ENCODE measurements at regions not wholly inside any gene's neighbourhood (a gene's known extent, or its start where the extent isn't known, plus 50 kb on each side); places are given as distances from the start of the nearest gene placed in this dataset.
"Not testable (repeated sequence)": the region's sequence is repeated elsewhere in the genome, so short reads cannot be mapped to it uniquely, and the experiment has no call there.

DNA sequence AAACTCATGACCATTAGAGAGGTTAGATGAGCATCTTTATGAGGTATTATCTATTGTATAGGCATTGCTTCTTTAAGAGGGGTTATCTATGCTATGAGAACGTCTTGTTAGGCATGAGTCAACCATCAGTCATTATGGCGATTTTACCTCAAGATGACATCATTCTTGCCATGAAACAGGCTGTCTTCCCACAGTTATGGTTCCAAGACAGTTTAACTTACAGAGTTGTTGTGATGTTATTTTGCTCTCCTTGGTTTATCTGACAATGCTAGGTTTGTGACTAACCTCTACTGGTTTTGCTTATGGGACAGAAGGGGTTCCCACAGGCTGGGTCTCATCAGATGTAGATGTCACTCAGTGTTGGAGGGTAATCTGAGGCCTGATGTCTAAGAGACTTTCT lies 1864.7 kb upstream of the ACO1 start:
- FAIRE-seq, result no peak
- DNase-seq (ENCODE audit: insufficient read length, low spot score), result no peak
- TF ChIP-seq, protein P1, sequence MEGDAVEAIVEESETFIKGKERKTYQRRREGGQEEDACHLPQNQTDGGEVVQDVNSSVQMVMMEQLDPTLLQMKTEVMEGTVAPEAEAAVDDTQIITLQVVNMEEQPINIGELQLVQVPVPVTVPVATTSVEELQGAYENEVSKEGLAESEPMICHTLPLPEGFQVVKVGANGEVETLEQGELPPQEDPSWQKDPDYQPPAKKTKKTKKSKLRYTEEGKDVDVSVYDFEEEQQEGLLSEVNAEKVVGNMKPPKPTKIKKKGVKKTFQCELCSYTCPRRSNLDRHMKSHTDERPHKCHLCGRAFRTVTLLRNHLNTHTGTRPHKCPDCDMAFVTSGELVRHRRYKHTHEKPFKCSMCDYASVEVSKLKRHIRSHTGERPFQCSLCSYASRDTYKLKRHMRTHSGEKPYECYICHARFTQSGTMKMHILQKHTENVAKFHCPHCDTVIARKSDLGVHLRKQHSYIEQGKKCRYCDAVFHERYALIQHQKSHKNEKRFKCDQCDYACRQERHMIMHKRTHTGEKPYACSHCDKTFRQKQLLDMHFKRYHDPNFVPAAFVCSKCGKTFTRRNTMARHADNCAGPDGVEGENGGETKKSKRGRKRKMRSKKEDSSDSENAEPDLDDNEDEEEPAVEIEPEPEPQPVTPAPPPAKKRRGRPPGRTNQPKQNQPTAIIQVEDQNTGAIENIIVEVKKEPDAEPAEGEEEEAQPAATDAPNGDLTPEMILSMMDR (IDR thresholded peaks at IDR 0.05; ENCODE audit: insufficient read depth, missing control alignments), result no peak

DNA sequence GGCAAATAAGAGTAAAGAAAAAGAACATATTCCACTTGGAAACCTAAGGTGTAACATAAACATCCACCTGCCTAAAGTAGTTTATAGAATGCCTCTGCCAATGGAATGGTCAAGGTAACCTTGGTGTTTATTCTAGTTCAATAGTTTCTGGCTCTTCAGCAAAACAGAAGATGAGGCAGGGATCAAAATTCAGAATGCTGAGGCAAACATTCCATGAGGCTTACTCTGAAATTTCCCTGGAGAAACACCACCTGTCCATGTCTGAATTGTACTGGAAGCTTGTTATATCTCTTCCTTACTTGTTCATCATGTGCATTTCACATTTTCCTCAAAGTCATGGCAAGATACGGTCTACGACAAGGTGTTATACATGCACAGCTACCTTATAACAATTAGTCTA lies 1862.4 kb upstream of the ACO1 start:
- TF ChIP-seq, protein P1 (IDR thresholded peaks at IDR 0.05; ENCODE audit: insufficient read depth, missing control alignments), result no peak
- peak; percentile 11 for FAIRE-seq
- no peak for DNase-seq (ENCODE audit: insufficient read length, low spot score)

DNA sequence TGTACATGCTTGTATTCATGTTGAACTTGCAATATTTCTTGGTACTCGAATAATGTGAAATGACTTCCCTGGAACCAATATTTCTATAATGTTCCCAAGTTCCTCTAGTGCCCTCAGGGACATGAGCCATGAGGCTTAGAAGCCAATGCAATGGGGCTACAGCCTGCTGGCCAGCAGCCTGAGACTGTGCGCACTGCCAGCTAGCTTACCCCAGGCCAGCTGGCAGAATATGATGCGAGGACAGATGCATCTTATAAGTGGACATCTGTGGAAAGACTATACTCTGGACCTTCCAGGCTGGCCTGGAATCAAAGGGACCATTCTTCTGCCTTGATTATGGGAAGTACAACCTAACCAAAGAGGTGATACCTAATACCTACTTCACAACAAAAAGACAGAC lies 1862.0 kb upstream of the ACO1 start:
- TF ChIP-seq, protein P1 (IDR thresholded peaks at IDR 0.05; ENCODE audit: insufficient read depth, missing control alignments), result no peak
- no peak for DNase-seq (ENCODE audit: insufficient read length, low spot score)
- FAIRE-seq, result no peak

DNA sequence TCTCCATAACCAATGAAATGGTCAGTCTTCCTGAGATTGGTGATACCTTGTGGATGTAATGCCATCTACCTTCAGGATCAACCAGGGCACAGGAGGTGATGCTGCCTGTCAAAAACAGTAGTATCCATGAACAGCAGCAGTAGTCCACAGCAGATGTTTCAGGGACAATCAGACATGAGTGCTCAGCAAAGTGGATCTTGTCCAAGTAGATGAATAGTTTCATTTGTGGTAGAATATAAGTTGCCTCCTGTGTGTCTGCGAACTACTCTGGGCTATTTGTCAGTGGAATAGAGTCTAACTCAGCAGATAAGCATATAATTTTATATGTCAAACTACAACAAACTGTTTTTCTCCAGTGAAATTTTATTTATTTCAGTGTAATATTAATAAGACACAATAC lies 1860.1 kb upstream of the ACO1 start:
- no peak for DNase-seq (ENCODE audit: insufficient read length, low spot score)
- TF ChIP-seq, protein P1 (IDR thresholded peaks at IDR 0.05; ENCODE audit: insufficient read depth, missing control alignments), result no peak
- FAIRE-seq, result no peak

DNA sequence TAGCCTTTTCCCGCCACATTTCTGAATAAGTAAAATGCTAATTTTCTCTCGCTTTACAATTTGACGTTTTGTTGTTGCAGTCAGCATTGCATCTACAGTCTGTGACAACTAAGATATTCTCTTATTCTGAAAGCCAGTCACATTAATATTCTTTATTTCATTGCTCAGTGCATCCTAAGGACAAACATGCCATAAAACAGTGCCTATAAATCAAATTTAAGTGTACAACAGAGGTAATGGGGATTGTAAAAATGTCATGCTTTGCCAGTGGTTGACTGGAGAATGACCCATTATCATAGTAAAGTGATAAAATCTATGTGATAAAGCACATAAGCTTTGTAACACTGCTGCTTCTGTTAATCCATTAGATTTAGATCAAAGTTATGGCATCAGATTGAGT lies 1850.0 kb upstream of the ACO1 start:
- TF ChIP-seq, protein P1 (IDR thresholded peaks at IDR 0.05; ENCODE audit: insufficient read depth, missing control alignments), result no peak
- DNase-seq (ENCODE audit: insufficient read length, low spot score) (no peak), FAIRE-seq (no peak)

DNA sequence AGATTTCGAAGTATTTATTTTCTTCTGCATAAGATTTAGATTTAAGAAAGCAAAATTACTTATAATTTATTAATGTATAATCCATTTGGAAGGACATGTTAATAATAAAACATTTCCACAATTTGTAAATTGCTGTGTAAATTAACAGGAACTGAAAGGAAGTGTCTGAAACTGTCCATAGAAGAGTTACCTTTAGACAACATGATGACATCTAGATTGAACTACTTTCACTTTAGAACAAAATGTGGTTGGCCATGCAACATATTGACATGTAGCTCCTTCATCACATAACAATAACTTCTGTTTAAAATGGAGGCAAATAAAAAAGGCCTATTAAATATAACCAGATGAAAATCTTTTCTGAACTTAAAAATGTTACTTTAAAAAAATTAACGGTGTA lies 1849.5 kb upstream of the ACO1 start:
- FAIRE-seq, result no peak
- TF ChIP-seq, protein P1 (IDR thresholded peaks at IDR 0.05; ENCODE audit: insufficient read depth, missing control alignments), result no peak
- no peak for DNase-seq (ENCODE audit: insufficient read length, low spot score)

DNA sequence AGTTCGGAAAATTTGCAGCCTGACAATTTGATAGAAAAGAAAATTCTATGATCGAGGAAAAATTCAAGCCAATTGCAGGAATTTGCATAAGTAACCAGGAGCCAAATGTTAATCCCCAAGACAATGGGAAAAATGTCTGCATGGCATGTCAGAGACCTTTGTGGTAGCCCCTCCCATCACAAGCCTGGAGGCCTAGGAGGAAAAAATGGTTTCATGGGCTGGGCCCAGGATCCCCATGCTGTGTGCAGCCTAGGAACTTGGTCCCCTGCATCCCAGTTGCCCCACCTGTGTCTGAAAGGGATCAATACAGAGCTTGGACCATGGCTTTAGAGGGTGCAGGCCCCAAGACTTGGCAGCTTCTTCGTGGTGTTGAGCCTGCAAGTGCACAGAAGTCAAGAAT lies 1847.9 kb upstream of the ACO1 start:
- DNase-seq (ENCODE audit: insufficient read length, low spot score) (no peak), FAIRE-seq (no peak)
- TF ChIP-seq, protein P1 (IDR thresholded peaks at IDR 0.05; ENCODE audit: insufficient read depth, missing control alignments), result no peak

DNA sequence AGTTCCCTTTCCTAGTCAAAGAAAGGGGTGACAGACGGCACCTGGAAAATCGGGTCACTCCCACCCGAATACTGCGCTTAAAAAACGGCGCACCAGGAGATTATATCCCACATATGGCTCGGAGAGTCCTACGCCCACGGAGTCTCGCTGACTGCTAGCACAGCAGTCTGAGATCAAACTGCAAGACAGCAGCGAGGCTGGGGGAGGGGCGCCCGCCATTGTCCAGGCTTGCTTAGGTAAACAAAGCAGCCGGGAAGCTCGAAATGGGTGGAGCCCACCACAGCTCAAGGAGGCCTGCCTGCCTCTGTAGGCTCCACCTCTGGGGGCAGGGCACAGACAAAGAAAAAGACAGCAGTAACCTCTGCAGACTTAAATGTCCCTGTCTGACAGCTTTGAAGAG lies 1844.7 kb upstream of the ACO1 start:
- FAIRE-seq, result not testable (repeated sequence)

More for the DNA sequence above, 1844.7 kb upstream of the ACO1 start:
- DNase-seq (ENCODE audit: insufficient read length, low spot score), result not testable (repeated sequence)

All from D721Med (cell line).